GM21360 (cell line): ENCODE measurements at regions not wholly inside any gene's neighbourhood (a gene's known extent, or its start where the extent isn't known, plus 50 kb on each side); places are given as distances from the start of the nearest gene placed in this dataset.
"Not testable (repeated sequence)": the region's sequence is repeated elsewhere in the genome, so short reads cannot be mapped to it uniquely, and the experiment has no call there.

Source experiments
- ATAC-seq: cut with Tn5 transposase; IDR thresholded peaks from one replicate; pipeline ENCODE4 v1.9.1; 2021; ENCODE audit warnings: mild to moderate bottlenecking, moderate library complexity; ENCODE audit not compliant: unreplicated experiment

GRCh38 chr4:151865744-151866591 lies 105.2 kb upstream of the GATB start:
- ATAC-seq: no peak

- ATAC-seq: no peak
These were observed 104.5 kb upstream of the GATB start for GRCh38 chr4:151865312-151865711.

- ATAC-seq: no peak
These were observed 103.3 kb upstream of the GATB start for GRCh38 chr4:151864068-151864467.

GRCh38 chr4:151862766-151863165 lies 102.0 kb upstream of the GATB start:
- ATAC-seq: no peak

GRCh38 chr4:151860561-151861093 lies 99.8 kb upstream of the GATB start:
- ATAC-seq: no peak

- ATAC-seq: no peak
These were observed 98.8 kb upstream of the GATB start for GRCh38 chr4:151859641-151860040.

GRCh38 chr4:151858356-151858755 lies 97.5 kb upstream of the GATB start:
- no peak for ATAC-seq

GRCh38 chr4:151857368-151857767 lies 96.6 kb upstream of the GATB start:
- ATAC-seq: no peak

GRCh38 chr4:151855747-151856146 lies 94.9 kb upstream of the GATB start:
- no peak for ATAC-seq

GRCh38 chr4:151854731-151855130 lies 93.9 kb upstream of the GATB start:
- no peak for ATAC-seq

GRCh38 chr4:151853034-151853433 lies 92.2 kb upstream of the GATB start:
- no peak for ATAC-seq

- ATAC-seq: no peak
These were observed 91.4 kb upstream of the GATB start for GRCh38 chr4:151852202-151852601.

- no peak for ATAC-seq
These were observed 90.5 kb upstream of the GATB start for GRCh38 chr4:151851354-151851753.

GRCh38 chr4:151850791-151851213 lies 90.0 kb upstream of the GATB start:
- no peak for ATAC-seq

GRCh38 chr4:151845551-151845950 lies 84.7 kb upstream of the GATB start:
- ATAC-seq: not testable (repeated sequence)

- ATAC-seq: no peak
These were observed 81.7 kb upstream of the GATB start for GRCh38 chr4:151842430-151843079.

GRCh38 chr4:151841107-151841506 lies 80.3 kb upstream of the GATB start:
- no peak for ATAC-seq

- ATAC-seq: no peak
These were observed 74.7 kb upstream of the GATB start for GRCh38 chr4:151835467-151835866.

- ATAC-seq: no peak
These were observed 72.4 kb upstream of the GATB start for GRCh38 chr4:151833174-151833573.

- ATAC-seq: no peak
These were observed 70.7 kb upstream of the GATB start for GRCh38 chr4:151831526-151831925.

GRCh38 chr4:151830168-151830567 lies 69.4 kb upstream of the GATB start:
- no peak for ATAC-seq

GRCh38 chr4:151829309-151829708 lies 68.5 kb upstream of the GATB start:
- no peak for ATAC-seq
